ENCODE measurements at regions not wholly inside any gene's neighbourhood (a gene's known extent, or its start where the extent isn't known, plus 50 kb on each side); places are given as distances from the start of the nearest gene placed in this dataset.

DNA sequence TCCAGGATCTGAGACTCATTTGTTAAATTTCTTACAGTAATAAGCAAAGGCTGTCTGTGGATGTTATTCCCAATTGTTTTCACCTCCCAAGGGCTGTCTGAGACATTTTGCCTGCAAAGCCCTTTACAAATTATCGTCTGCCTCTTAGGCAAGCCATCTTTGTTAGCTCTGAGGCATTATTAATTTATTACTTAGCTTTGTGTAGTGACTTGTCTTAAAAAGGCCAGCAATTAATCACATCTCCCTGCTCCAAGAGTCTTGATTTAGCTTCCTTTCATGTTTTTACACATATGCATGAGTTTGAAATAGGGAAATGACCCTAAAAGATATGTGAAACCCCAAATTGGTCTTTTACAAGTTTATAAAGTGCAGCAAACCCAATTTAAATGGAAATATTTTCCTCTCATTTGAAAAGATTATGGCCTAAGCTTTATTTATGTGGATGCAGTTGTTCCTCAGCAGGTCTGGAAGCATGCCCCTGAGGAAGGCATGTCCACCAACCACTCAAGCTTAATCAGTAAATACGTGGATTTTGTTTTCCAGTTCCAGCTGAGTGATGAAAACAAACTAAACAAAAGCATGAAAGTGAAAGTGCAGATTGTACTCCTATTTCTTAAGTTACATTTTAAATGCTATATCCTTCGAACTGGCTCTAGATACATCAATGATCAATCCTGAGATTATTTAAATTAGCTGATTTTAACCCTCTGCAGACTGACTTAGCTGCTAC, 173.6 kb upstream of the LNX1 start:
- no peak overlapping the region for H3K4me3 ChIP-seq (ENCODE audit: low read length)
- TF ChIP-seq, protein P1, sequence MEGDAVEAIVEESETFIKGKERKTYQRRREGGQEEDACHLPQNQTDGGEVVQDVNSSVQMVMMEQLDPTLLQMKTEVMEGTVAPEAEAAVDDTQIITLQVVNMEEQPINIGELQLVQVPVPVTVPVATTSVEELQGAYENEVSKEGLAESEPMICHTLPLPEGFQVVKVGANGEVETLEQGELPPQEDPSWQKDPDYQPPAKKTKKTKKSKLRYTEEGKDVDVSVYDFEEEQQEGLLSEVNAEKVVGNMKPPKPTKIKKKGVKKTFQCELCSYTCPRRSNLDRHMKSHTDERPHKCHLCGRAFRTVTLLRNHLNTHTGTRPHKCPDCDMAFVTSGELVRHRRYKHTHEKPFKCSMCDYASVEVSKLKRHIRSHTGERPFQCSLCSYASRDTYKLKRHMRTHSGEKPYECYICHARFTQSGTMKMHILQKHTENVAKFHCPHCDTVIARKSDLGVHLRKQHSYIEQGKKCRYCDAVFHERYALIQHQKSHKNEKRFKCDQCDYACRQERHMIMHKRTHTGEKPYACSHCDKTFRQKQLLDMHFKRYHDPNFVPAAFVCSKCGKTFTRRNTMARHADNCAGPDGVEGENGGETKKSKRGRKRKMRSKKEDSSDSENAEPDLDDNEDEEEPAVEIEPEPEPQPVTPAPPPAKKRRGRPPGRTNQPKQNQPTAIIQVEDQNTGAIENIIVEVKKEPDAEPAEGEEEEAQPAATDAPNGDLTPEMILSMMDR (conservative IDR thresholded peaks at IDR 0.05; ENCODE audit: low read depth, low read length): no peak
- DNase-seq (ENCODE audit: low read depth): no peak

DNA sequence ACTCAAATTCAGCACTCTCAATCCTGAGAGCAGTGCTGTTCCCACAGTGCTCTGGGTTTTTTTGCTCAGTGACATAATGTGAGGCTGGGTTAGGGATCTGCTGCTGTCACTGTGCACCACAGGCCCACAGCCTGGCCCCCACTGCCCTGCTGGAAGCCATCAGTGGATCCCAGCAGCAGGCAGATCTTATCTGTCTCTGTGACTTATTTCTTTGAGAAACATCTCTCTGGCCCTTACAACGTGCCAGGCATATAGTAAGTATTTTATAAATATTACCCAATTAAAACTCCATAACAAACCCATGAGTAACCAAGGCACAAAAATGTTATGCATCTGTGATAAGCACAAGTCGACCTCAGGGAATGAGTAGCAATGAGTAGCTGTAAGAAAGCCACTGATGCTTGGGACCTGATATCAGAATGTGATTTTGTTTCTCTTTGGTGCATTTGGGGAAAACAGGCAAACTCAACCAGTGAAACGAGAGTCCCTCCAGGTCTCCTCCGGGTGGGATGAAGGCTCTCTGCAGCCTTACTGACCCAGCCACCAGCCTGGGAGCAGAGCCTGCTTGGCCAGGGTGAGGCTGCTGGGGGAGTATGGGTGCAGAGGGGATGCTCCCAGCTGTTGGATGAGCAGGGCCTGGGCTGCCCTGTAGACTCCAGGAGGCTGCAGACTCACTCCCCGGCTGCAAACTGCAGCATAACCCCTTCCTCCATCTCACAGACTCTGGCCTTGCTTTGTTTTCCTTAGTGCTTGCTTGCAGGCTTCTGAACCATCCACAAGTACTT, 172.7 kb upstream of the LNX1 start:
- TF ChIP-seq, protein P1 (conservative IDR thresholded peaks at IDR 0.05; ENCODE audit: low read depth, low read length): no peak
- no peak overlapping the region for H3K4me3 ChIP-seq (ENCODE audit: low read length)
- peak; percentile 56 for DNase-seq (ENCODE audit: low read depth)

DNA sequence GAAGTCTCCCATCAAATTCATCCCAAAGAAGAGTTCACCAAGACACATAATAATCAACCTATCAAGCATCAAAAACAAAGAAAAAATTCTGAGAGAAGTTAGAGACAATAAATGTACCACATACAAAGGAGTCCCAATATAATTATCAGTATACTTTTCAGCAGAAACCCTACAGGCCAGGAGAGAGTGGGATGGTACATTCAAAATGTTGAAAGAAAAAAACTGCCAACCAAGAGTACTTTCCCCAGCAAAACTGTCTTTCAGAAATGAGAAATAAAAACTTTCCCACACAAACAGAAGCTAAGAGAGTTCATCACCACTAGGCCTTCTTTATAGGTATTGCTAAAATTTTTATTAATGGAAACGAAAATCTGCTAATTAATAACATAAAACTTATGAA, 164.4 kb upstream of the LNX1 start:
- no peak for DNase-seq (ENCODE audit: low read depth)
- no peak overlapping the region for H3K4me3 ChIP-seq (ENCODE audit: low read length)
- TF ChIP-seq, protein P1 (conservative IDR thresholded peaks at IDR 0.05; ENCODE audit: low read depth, low read length): no peak

DNA sequence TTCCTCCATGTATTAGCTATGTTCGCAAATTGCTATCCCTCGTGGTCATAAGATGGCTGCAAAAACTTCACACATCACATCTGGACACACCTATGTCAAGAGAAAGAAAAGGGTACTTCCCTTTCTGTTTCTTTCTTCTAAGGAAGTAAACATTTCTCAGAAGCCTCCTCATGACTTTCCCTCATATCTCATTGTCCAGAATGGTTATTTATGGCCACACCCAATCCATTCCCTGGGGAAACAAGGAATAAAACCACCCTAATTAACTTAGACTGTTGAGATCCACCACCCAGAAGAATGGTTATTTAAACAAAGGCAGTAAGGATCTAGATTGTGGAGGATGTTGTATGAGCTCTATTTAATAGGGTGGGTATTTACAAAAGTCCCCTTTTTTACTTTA, 160.8 kb upstream of the LNX1 start:
- TF ChIP-seq, protein P1 (conservative IDR thresholded peaks at IDR 0.05; ENCODE audit: low read depth, low read length): no peak
- H3K4me3 ChIP-seq (ENCODE audit: low read length): no peak overlapping the region
- no peak for DNase-seq (ENCODE audit: low read depth)

DNA sequence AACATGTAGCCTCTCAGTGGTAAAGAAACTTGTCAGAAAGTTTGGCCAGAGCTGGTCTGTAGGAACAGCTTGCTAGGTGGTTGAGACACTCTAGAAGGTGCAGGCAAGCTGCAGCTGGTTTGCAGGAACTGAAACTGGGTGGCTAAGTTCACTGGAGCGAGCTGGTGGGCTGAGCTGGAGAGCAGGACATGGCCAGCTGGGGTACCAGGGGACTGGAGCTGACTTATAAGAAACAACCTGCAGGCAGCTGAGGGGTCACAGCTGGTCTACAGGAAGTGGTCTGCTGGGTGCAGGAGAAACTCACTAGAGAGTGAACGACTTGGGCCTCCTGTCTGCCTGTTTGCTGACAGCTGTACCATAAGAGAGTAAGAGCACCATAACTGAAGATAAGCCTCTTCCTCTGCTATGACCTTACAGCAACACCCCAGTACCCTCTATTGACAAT, 157.1 kb upstream of the LNX1 start:
- TF ChIP-seq, protein P1 (conservative IDR thresholded peaks at IDR 0.05; ENCODE audit: low read depth, low read length): no peak
- no peak for DNase-seq (ENCODE audit: low read depth)
- no peak overlapping the region for H3K4me3 ChIP-seq (ENCODE audit: low read length)

DNA sequence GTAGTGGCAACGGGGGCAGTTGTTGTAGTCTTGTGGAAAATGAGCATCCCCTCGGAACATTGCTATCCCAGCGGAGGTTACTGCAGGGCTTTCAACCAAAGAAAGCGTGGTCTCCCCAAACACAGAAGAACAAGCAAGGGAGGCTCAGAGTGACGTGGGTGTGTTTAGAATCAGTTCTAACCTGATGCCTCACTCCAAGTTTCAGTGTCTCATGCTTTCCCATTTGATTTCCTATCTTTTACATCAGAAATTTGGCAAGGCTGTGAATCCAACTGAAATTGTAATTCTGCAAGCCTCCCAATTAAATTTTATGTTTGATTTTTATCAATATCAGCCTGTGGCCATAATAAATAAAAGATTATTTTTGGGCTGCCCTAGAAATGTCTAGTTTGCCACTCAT, 156.1 kb upstream of the LNX1 start:
- DNase-seq (ENCODE audit: low read depth): no peak
- TF ChIP-seq, protein P1 (conservative IDR thresholded peaks at IDR 0.05; ENCODE audit: low read depth, low read length): no peak
- H3K4me3 ChIP-seq (ENCODE audit: low read length): no peak overlapping the region

All from retinal pigment epithelial cell (primary cell).